HG03439 (cell line): ENCODE measurements at regions not wholly inside any gene's neighbourhood (a gene's known extent, or its start where the extent isn't known, plus 50 kb on each side); places are given as distances from the start of the nearest gene placed in this dataset.

Experiments used
- ATAC-seq: cut with Tn5 transposase; IDR thresholded peaks from one replicate; pipeline ENCODE4 v1.9.1; 2021; ENCODE audit warnings: mild to moderate bottlenecking, moderate library complexity; ENCODE audit not compliant: unreplicated experiment

- ATAC-seq, result no peak
These were observed 54.7 kb upstream of the PGM2 start for GRCh38 chr4:37771771-37772170.

GRCh38 chr4:37770016-37770415 is 56.5 kb upstream of the PGM2 start:
- no peak for ATAC-seq

GRCh38 chr4:37769391-37769989 is 57.0 kb upstream of the PGM2 start:
- ATAC-seq, result no peak

GRCh38 chr4:37767546-37767945 is 58.9 kb upstream of the PGM2 start:
- ATAC-seq, result no peak

- ATAC-seq, result no peak
These were observed 59.5 kb upstream of the PGM2 start for GRCh38 chr4:37767019-37767418.

- peak; percentile 58 for ATAC-seq
These were observed 60.7 kb upstream of the PGM2 start for GRCh38 chr4:37765741-37766140.

- no peak for ATAC-seq
These were observed 62.7 kb upstream of the PGM2 start for GRCh38 chr4:37763831-37764230.

GRCh38 chr4:37762991-37763368 is 63.5 kb upstream of the PGM2 start:
- ATAC-seq, result no peak

GRCh38 chr4:37762294-37762990 is 64.0 kb upstream of the PGM2 start:
- no peak for ATAC-seq

- no peak for ATAC-seq
These were observed 65.6 kb upstream of the PGM2 start for GRCh38 chr4:37760840-37761239.

GRCh38 chr4:37759833-37760232 is 66.7 kb upstream of the PGM2 start:
- ATAC-seq, result no peak

GRCh38 chr4:37758226-37758625 is 68.3 kb upstream of the PGM2 start:
- no peak for ATAC-seq

GRCh38 chr4:37757761-37758160 is 68.7 kb upstream of the PGM2 start:
- ATAC-seq, result no peak

- ATAC-seq, result no peak
These were observed 69.4 kb upstream of the PGM2 start for GRCh38 chr4:37757121-37757520.

GRCh38 chr4:37754410-37755185 is 68.4 kb upstream of the RELL1 start:
- no peak for ATAC-seq

GRCh38 chr4:37749398-37749988 is 63.3 kb upstream of the RELL1 start:
- no peak for ATAC-seq

GRCh38 chr4:37748485-37748884 is 62.3 kb upstream of the RELL1 start:
- ATAC-seq, result no peak

GRCh38 chr4:37747772-37748330 is 61.7 kb upstream of the RELL1 start:
- ATAC-seq, result no peak

- ATAC-seq, result peak; percentile 52
These were observed 60.7 kb upstream of the RELL1 start for GRCh38 chr4:37746852-37747251.

- ATAC-seq, result no peak
These were observed 59.8 kb upstream of the RELL1 start for GRCh38 chr4:37745946-37746345.

GRCh38 chr4:37742149-37742548 is 56.0 kb upstream of the RELL1 start:
- ATAC-seq, result no peak
